ENCODE measurements at regions not wholly inside any gene's neighbourhood (a gene's known extent, or its start where the extent isn't known, plus 50 kb on each side); places are given as distances from the start of the nearest gene placed in this dataset.

GRCh38 chr1:194698908-194699318 lies 1512.5 kb upstream of the B3GALT2 start (continued):
- TF ChIP-seq ETS1 (conservative IDR thresholded peaks at IDR 0.05; ENCODE audit: control insufficient read depth, low read depth, low read length) (no peak), GMEB1 (CRISPR knock-in tag; IDR thresholded peaks at IDR 0.05) (no peak), YY1 (IDR thresholded peaks at IDR 0.05; ENCODE audit: borderline replicate concordance in 1 of 3, control insufficient read depth in 1 of 3, extremely low read depth in 1 of 3, insufficient read depth in 3 of 3, insufficient read length in 1 of 3, insufficient replicate concordance in 2 of 3, low read depth in 1 of 3, low read length in 2 of 3) (no peak), POLR2AphosphoS5 (IDR thresholded peaks at IDR 0.05; ENCODE audit: control insufficient read depth, insufficient read depth, low read depth, low read length) (peak; percentile 59; the same call in 1 of the 2 replicates), RHOXF2B (CRISPR knock-in tag; conservative IDR thresholded peaks at IDR 0.05) (no peak), TCFL5 (CRISPR knock-in tag; conservative IDR thresholded peaks at IDR 0.05) (no peak), GTF2A2 (tag; IDR thresholded peaks at IDR 0.05) (no peak), ELF4 (CRISPR knock-in tag; IDR thresholded peaks at IDR 0.05) (no peak), ZNF512 (tag; IDR thresholded peaks at IDR 0.05) (no peak), DEAF1 (CRISPR knock-in tag; IDR thresholded peaks at IDR 0.05) (no peak), ZNF511 (CRISPR knock-in tag; IDR thresholded peaks at IDR 0.05) (no peak), ZNF609 (CRISPR knock-in tag; IDR thresholded peaks at IDR 0.05; ENCODE audit: borderline replicate concordance) (no peak), EHMT2 (IDR thresholded peaks at IDR 0.05) (peak; percentile 7; the same call in 1 of the 2 replicates), SP1 (CRISPR knock-in tag; IDR thresholded peaks at IDR 0.05) (no peak), SMAD4 (CRISPR knock-in tag; conservative IDR thresholded peaks at IDR 0.05) (peak; percentile 65), HCFC1 (IDR thresholded peaks at IDR 0.05; ENCODE audit: low read depth, low read length) (no peak)

All from K562 (cell line).